H9 (cell line): ENCODE measurements at regions not wholly inside any gene's neighbourhood (a gene's known extent, or its start where the extent isn't known, plus 50 kb on each side); places are given as distances from the start of the nearest gene placed in this dataset.

Experiments
- DNase-seq: peaks from one replicate; pipeline ENCODE4 v3.0.0-alpha.2; 2017
- H2AFZ ChIP-seq: one replicate; pipeline ENCODE4 v1.6.1; 2013; ENCODE audit warnings: mild to moderate bottlenecking, low read length, control low read depth, moderate library complexity
- H2AK5ac ChIP-seq: 2 replicates; pipeline ENCODE4 v1.6.1; 2013; ENCODE audit warnings: low read length, control low read depth, mixed read lengths; ENCODE audit not compliant: insufficient read length
- H2BK120ac ChIP-seq: one replicate; pipeline ENCODE4 v1.6.1; 2013; ENCODE audit warnings: low read depth, mild to moderate bottlenecking, low read length, control low read depth, inconsistent platforms; ENCODE audit not compliant: poor library complexity, severe bottlenecking
- H2BK12ac ChIP-seq: 2 replicates; pipeline ENCODE4 v1.6.1; 2013; ENCODE audit warnings: low read length, control low read depth, mixed read lengths, low read depth; ENCODE audit not compliant: insufficient read length
- H2BK15ac ChIP-seq: 2 replicates; pipeline ENCODE4 v1.6.1; 2013; ENCODE audit warnings: low read depth, low read length, control low read depth
- H2BK20ac ChIP-seq: one replicate; pipeline ENCODE4 v1.6.1; 2013; ENCODE audit warnings: low read depth, mild to moderate bottlenecking, low read length, control low read depth, inconsistent platforms; ENCODE audit not compliant: poor library complexity, severe bottlenecking
- H2BK5ac ChIP-seq: 2 replicates; pipeline ENCODE4 v1.6.1; 2013; ENCODE audit warnings: low read length, control low read depth, mixed read lengths; ENCODE audit not compliant: insufficient read length
- H3K14ac ChIP-seq: 2 replicates; pipeline ENCODE4 v1.6.1; 2013; ENCODE audit warnings: low read length, control low read depth; ENCODE audit not compliant: insufficient read depth
- H3K18ac ChIP-seq: 2 replicates; pipeline ENCODE4 v1.6.1; 2013; ENCODE audit warnings: low read depth, mild to moderate bottlenecking, mixed read lengths, low read length, control low read depth; ENCODE audit not compliant: insufficient read length
- H3K23ac ChIP-seq: 2 replicates; pipeline ENCODE4 v1.6.1; 2013; ENCODE audit warnings: low read length, control low read depth, mixed read lengths, low read depth; ENCODE audit not compliant: insufficient read length
- H3K23me2 ChIP-seq: 2 replicates; pipeline ENCODE4 v1.6.1; 2013; ENCODE audit warnings: low read depth, mild to moderate bottlenecking, mixed read lengths, low read length, control low read depth; ENCODE audit not compliant: insufficient read length, poor library complexity, severe bottlenecking
- H3K27ac ChIP-seq: 2 replicates; pipeline ENCODE4 v1.5.1; 2013; ENCODE audit warnings: low read length, control low read depth, mixed read lengths, low read depth; ENCODE audit not compliant: insufficient read length
- H3K27me3 ChIP-seq: 2 replicates; pipeline ENCODE4 v1.6.1; 2013; ENCODE audit warnings: low read length, control low read depth, inconsistent platforms; ENCODE audit not compliant: insufficient read depth
- H3K4ac ChIP-seq: 2 replicates; pipeline ENCODE4 v1.6.1; 2013; ENCODE audit warnings: low read depth, mild to moderate bottlenecking, control low read depth, inconsistent platforms, low read length, moderate library complexity
- H3K4me1 ChIP-seq: 2 replicates; pipeline ENCODE4 v1.6.1; 2013; ENCODE audit warnings: low read length, control low read depth, inconsistent platforms; ENCODE audit not compliant: insufficient read depth
- H3K4me2 ChIP-seq: 2 replicates; pipeline ENCODE4 v1.6.1; 2013; ENCODE audit warnings: low read length, control low read depth, mixed read lengths; ENCODE audit not compliant: insufficient read length, insufficient read depth
- H3K56ac ChIP-seq: 2 replicates; pipeline ENCODE4 v1.6.1; 2013; ENCODE audit warnings: low read depth, mild to moderate bottlenecking, mixed read lengths, low read length, control low read depth; ENCODE audit not compliant: insufficient read length
- H3K79me1 ChIP-seq: 2 replicates; pipeline ENCODE4 v1.6.1; 2013; ENCODE audit warnings: low read depth, mild to moderate bottlenecking, moderate library complexity, low read length, control low read depth, inconsistent platforms; ENCODE audit not compliant: insufficient read depth, poor library complexity, severe bottlenecking
- H3K79me2 ChIP-seq: 2 replicates; pipeline ENCODE4 v1.6.1; 2013; ENCODE audit warnings: low read length, control low read depth, inconsistent platforms; ENCODE audit not compliant: insufficient read depth
- H3K9ac ChIP-seq: 2 replicates; pipeline ENCODE4 v1.6.1; 2013; ENCODE audit warnings: low read length, control low read depth, mixed read lengths; ENCODE audit not compliant: insufficient read length; ENCODE audit errors: extremely low read depth
- H3K9me3 ChIP-seq: one replicate; pipeline ENCODE4 v1.6.1; 2013; ENCODE audit warnings: low read depth, low read length, inconsistent platforms; ENCODE audit not compliant: control insufficient read depth
- H3T11ph ChIP-seq: one replicate; pipeline ENCODE4 v1.6.1; 2013; ENCODE audit warnings: mild to moderate bottlenecking, low read length, control low read depth, inconsistent platforms
- H4K20me1 ChIP-seq: one replicate; pipeline ENCODE4 v1.6.1; 2013; ENCODE audit not compliant: control insufficient read depth, insufficient read length, insufficient read depth
- H4K5ac ChIP-seq: 2 replicates; pipeline ENCODE4 v1.6.1; 2013; ENCODE audit warnings: low read depth, mild to moderate bottlenecking, mixed read lengths, low read length, control low read depth; ENCODE audit not compliant: insufficient read length
- H4K8ac ChIP-seq: replicated peaks from 2 replicates; pipeline ENCODE4 v1.6.1; 2013; ENCODE audit warnings: low read length, control low read depth, mixed read lengths, low read depth; ENCODE audit not compliant: insufficient read length
- H4K91ac ChIP-seq: 2 replicates; pipeline ENCODE4 v1.6.1; 2013; ENCODE audit warnings: low read depth, mild to moderate bottlenecking, moderate library complexity, mixed read lengths, low read length, control low read depth; ENCODE audit not compliant: insufficient read length
- H3K27ac Mint-ChIP-seq, 3 experiments: 2 replicates in 2 of 3; 3 replicates in 1 of 3; pipeline ENCODE4 v1.8.0; 2020 to 2021; ENCODE audit warnings: mixed read lengths in 3 of 3, mild to moderate bottlenecking in 1 of 3, moderate library complexity in 1 of 3
- H3K27me3 Mint-ChIP-seq: 2 replicates; pipeline ENCODE4 v1.8.0; 2021; ENCODE audit warnings: low read depth, mild to moderate bottlenecking, moderate library complexity, mixed read lengths
- H3K36me3 Mint-ChIP-seq, 3 experiments: 2 replicates in 2 of 3; 3 replicates in 1 of 3; pipeline ENCODE4 v1.8.0; 2020 to 2021; ENCODE audit warnings: low read depth in 3 of 3, mixed read lengths in 3 of 3; ENCODE audit not compliant: insufficient read depth in 1 of 3
- H3K4me1 Mint-ChIP-seq, 2 experiments: 2 replicates each; pipeline ENCODE4 v1.8.0; 2020; ENCODE audit warnings: mixed read lengths in 2 of 2
- H3K4me3 Mint-ChIP-seq, 2 experiments: 2 replicates in 1 of 2; 3 replicates in 1 of 2; pipeline ENCODE4 v1.8.0; 2020 to 2021; ENCODE audit warnings: mild to moderate bottlenecking in 2 of 2, mixed read lengths in 2 of 2, moderate library complexity in 1 of 2
- H3K9me3 Mint-ChIP-seq, 2 experiments: 2 replicates in 1 of 2; 3 replicates in 1 of 2; pipeline ENCODE4 v1.8.0; 2020; ENCODE audit warnings: mild to moderate bottlenecking in 2 of 2, mixed read lengths in 2 of 2, moderate library complexity in 1 of 2
- CTCF ChIP-seq: fragments of 200-600 bp; sonication (generic); conservative IDR thresholded peaks from 3 replicates; pipeline ENCODE4 v1.8.0; 2021; ENCODE audit warnings: antibody characterized with exemption, mild to moderate bottlenecking
- WGBS: extraction: QIAGEN DNeasy Blood & Tissue Kit; methylation state at CpG from one replicate; pipeline ENCODE4 v1.1.7; 2013; ENCODE audit warnings: missing lambda C conversion rate, low lambda C conversion rate, mixed read lengths; ENCODE audit not compliant: insufficient read length; ENCODE audit errors: extremely low coverage; 5-methylcytosine and 5-hydroxymethylcytosine counted together

GRCh38 chr1:221527302-221527701 lies 214.6 kb downstream of the DUSP10 start:
- H2AFZ ChIP-seq: no peak overlapping the region
- no peak overlapping the region for H3K18ac ChIP-seq
- H4K5ac ChIP-seq: no peak overlapping the region
- WGBS: no CpG with 5 or more reads among the region's 3 CpGs
- H3K79me1 ChIP-seq: no peaks in the 10 kb centered on the region
- Mint-ChIP-seq H3K36me3 (no peaks in the 10 kb centered on the region), H3K4me3 (no peak overlapping the region), H3K9me3 (no peaks in the 10 kb centered on the region), H3K27me3 (peaks cover 3% of the 10 kb centered on the region; the same call in 1 of the 2 replicates), H3K4me1 (peaks cover 2 to 7% of the 10 kb centered on the region in 2 experiments; a peak in 2 of 4 replicates), H3K27ac (no peak overlapping the region)
- H3K27ac ChIP-seq: no peak overlapping the region
- no peak overlapping the region for H3K14ac ChIP-seq
- H2BK20ac ChIP-seq: no peak overlapping the region
- no peak overlapping the region for H4K91ac ChIP-seq
- no peaks in the 10 kb centered on the region for H3K27me3 ChIP-seq
- H3T11ph ChIP-seq: no peak overlapping the region
- H3K9me3 ChIP-seq: no peaks in the 10 kb centered on the region
- no peak overlapping the region for H2BK5ac ChIP-seq
- DNase-seq: no peak
- no peak overlapping the region for H2BK120ac ChIP-seq
- H3K9ac ChIP-seq: no peak overlapping the region
- no peak overlapping the region for H4K8ac ChIP-seq
- H3K4me2 ChIP-seq: no peak overlapping the region
- H3K56ac ChIP-seq: no peak overlapping the region
- H3K4ac ChIP-seq: no peak overlapping the region
- no peak overlapping the region for H2BK15ac ChIP-seq
- H2BK12ac ChIP-seq: no peak overlapping the region
- no peak overlapping the region for H2AK5ac ChIP-seq
- TF ChIP-seq CTCF: no peak
- H3K4me1 ChIP-seq: no peaks in the 10 kb centered on the region
- no peak overlapping the region for H3K23ac ChIP-seq
- no peaks in the 10 kb centered on the region for H3K23me2 ChIP-seq
- no peaks in the 10 kb centered on the region for H4K20me1 ChIP-seq
- no peaks in the 10 kb centered on the region for H3K79me2 ChIP-seq
